Endodermal cell (in vitro differentiated cells): ENCODE measurements at regions not wholly inside any gene's neighbourhood (a gene's known extent, or its start where the extent isn't known, plus 50 kb on each side); places are given as distances from the start of the nearest gene placed in this dataset.

Experiments
- DNase-seq: peaks from one replicate; pipeline ENCODE4 v3.0.0-alpha.2; 2017
- H3K27ac ChIP-seq: 2 replicates; pipeline ENCODE4 v1.5.1; 2013; ENCODE audit warnings: mild to moderate bottlenecking, low read depth, low read length, moderate library complexity
- H3K27me3 ChIP-seq: 2 replicates; pipeline ENCODE4 v1.6.1; 2013; ENCODE audit warnings: mild to moderate bottlenecking, low read length, moderate library complexity; ENCODE audit not compliant: insufficient read depth, control insufficient read depth, poor library complexity, severe bottlenecking
- H3K36me3 ChIP-seq: 2 replicates; pipeline ENCODE4 v1.7.0; 2013; ENCODE audit warnings: mild to moderate bottlenecking, low read length, moderate library complexity; ENCODE audit not compliant: control insufficient read depth, insufficient read depth
- H3K4me1 ChIP-seq: one replicate; pipeline ENCODE4 v1.7.0; 2013; ENCODE audit warnings: low read length; ENCODE audit not compliant: control insufficient read depth, insufficient read depth
- H3K4me3 ChIP-seq: 2 replicates; pipeline ENCODE4 v1.5.1; 2013; ENCODE audit warnings: mild to moderate bottlenecking, low read length, moderate library complexity
- H3K9ac ChIP-seq: 2 replicates; pipeline ENCODE4 v1.6.1; 2013; ENCODE audit warnings: mild to moderate bottlenecking, low read length, moderate library complexity; ENCODE audit not compliant: poor library complexity, severe bottlenecking; ENCODE audit errors: extremely low read depth
- H3K9me3 ChIP-seq: 2 replicates; pipeline ENCODE4 v1.6.1; 2013; ENCODE audit warnings: mild to moderate bottlenecking, low read length, moderate library complexity; ENCODE audit not compliant: control insufficient read depth
- H3K27ac Mint-ChIP-seq: 2 replicates; pipeline ENCODE4 v1.8.0; 2020; ENCODE audit warnings: mixed read lengths
- H3K27me3 Mint-ChIP-seq: 2 replicates; pipeline ENCODE4 v1.8.0; 2021; ENCODE audit warnings: mild to moderate bottlenecking, mixed read lengths; ENCODE audit not compliant: insufficient read depth
- H3K36me3 Mint-ChIP-seq: 2 replicates; pipeline ENCODE4 v1.8.0; 2020; ENCODE audit warnings: low read depth, mixed read lengths
- H3K4me1 Mint-ChIP-seq: 2 replicates; pipeline ENCODE4 v1.8.0; 2020; ENCODE audit warnings: mixed read lengths
- H3K4me3 Mint-ChIP-seq: 2 replicates; pipeline ENCODE4 v1.8.0; 2020; ENCODE audit warnings: mild to moderate bottlenecking, moderate library complexity, mixed read lengths
- H3K9me3 Mint-ChIP-seq: 2 replicates; pipeline ENCODE4 v1.8.0; 2020; ENCODE audit warnings: mild to moderate bottlenecking, mixed read lengths
- WGBS, 2 experiments: methylation state at CpG; one replicate each; pipeline versions ENCODE4 v1.1.5 to v1.1.7; 2013; ENCODE audit warnings: missing lambda C conversion rate in 2 of 2, mixed read lengths in 1 of 2; ENCODE audit not compliant: insufficient coverage in 1 of 2, insufficient read length in 1 of 2; 5-methylcytosine and 5-hydroxymethylcytosine counted together
- TF ChIP-seq, protein P1 (sequence below): fragments of 200-600 bp; sonication (generic); conservative IDR thresholded peaks from 2 replicates; pipeline ENCODE4 v1.5.0; 2021; ENCODE audit warnings: antibody characterized with exemption, mild to moderate bottlenecking

- 83% methylated on average over 2 of the region's 2 CpGs; no CpG with 5 or more reads in 1 of the 2 experiments for WGBS, 2 experiments
- H3K9ac ChIP-seq = no peak overlapping the region
- Mint-ChIP-seq H3K27me3 (no peaks in the 10 kb centered on the region), H3K36me3 (no peaks in the 10 kb centered on the region), H3K9me3 (no peaks in the 10 kb centered on the region), H3K4me1 (peaks cover 10% of the 10 kb centered on the region), H3K4me3 (no peak overlapping the region), H3K27ac (no peak overlapping the region)
- no peak overlapping the region for H3K4me3 ChIP-seq
- no peak overlapping the region for H3K27ac ChIP-seq
- H3K36me3 ChIP-seq = no peaks in the 10 kb centered on the region
- DNase-seq = no peak
- TF ChIP-seq, protein P1, sequence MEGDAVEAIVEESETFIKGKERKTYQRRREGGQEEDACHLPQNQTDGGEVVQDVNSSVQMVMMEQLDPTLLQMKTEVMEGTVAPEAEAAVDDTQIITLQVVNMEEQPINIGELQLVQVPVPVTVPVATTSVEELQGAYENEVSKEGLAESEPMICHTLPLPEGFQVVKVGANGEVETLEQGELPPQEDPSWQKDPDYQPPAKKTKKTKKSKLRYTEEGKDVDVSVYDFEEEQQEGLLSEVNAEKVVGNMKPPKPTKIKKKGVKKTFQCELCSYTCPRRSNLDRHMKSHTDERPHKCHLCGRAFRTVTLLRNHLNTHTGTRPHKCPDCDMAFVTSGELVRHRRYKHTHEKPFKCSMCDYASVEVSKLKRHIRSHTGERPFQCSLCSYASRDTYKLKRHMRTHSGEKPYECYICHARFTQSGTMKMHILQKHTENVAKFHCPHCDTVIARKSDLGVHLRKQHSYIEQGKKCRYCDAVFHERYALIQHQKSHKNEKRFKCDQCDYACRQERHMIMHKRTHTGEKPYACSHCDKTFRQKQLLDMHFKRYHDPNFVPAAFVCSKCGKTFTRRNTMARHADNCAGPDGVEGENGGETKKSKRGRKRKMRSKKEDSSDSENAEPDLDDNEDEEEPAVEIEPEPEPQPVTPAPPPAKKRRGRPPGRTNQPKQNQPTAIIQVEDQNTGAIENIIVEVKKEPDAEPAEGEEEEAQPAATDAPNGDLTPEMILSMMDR = no peak
- no peaks in the 10 kb centered on the region for H3K27me3 ChIP-seq
- no peaks in the 10 kb centered on the region for H3K4me1 ChIP-seq
- no peaks in the 10 kb centered on the region for H3K9me3 ChIP-seq
Measured at GRCh38 chr3:66713921-66714320, 213.1 kb upstream of the LRIG1 start.

GRCh38 chr3:66715806-66716205, 215.0 kb upstream of the LRIG1 start:
- Histone ChIP-seq H3K27me3 (no peaks in the 10 kb centered on the region), H3K9ac (no peak overlapping the region), H3K9me3 (no peaks in the 10 kb centered on the region), H3K27ac (no peak overlapping the region), H3K4me1 (no peaks in the 10 kb centered on the region), H3K4me3 (no peak overlapping the region), H3K36me3 (no peaks in the 10 kb centered on the region)
- Mint-ChIP-seq H3K27me3 (no peaks in the 10 kb centered on the region), H3K4me1 (peaks cover 10% of the 10 kb centered on the region), H3K27ac (no peak overlapping the region), H3K4me3 (no peak overlapping the region), H3K36me3 (no peaks in the 10 kb centered on the region), H3K9me3 (no peaks in the 10 kb centered on the region)
- 93 to 100% methylated on average over 1 to 2 of the region's 2 CpGs for WGBS, 2 experiments
- DNase-seq = no peak
- TF ChIP-seq, protein P1 = no peak

DNA sequence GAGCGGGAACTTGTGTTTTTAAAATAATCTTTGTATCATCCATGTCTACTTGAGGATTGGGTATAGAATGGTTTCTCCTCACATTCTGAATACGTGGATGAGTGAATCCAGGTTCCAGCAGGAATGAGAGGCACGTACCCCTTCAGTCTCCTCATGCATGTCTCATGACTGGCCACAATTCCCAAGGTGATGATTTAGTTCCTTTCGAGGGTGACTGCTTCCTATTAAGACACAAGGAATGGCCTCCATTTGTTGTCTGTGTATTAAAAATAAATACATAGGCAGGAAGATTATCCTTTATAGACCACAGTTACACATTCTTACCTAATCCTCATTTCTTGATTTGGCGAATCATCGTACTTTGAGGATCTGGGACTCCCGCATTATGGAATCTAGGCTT, 217.0 kb upstream of the LRIG1 start:
- Histone ChIP-seq H3K9ac (no peak overlapping the region), H3K36me3 (no peaks in the 10 kb centered on the region), H3K4me3 (no peak overlapping the region), H3K9me3 (no peaks in the 10 kb centered on the region), H3K27me3 (no peaks in the 10 kb centered on the region), H3K4me1 (no peaks in the 10 kb centered on the region), H3K27ac (no peak overlapping the region)
- no peak for DNase-seq
- H3K36me3 Mint-ChIP-seq = no peaks in the 10 kb centered on the region
- TF ChIP-seq, protein P1 = no peak
- H3K27me3 Mint-ChIP-seq = no peaks in the 10 kb centered on the region
- no peak overlapping the region for H3K27ac Mint-ChIP-seq
- no peak overlapping the region for H3K4me3 Mint-ChIP-seq
- H3K9me3 Mint-ChIP-seq = no peaks in the 10 kb centered on the region
- 92 to 100% methylated on average over 6 to 7 of the region's 7 CpGs for WGBS, 2 experiments
- peaks cover 4% of the 10 kb centered on the region for H3K4me1 Mint-ChIP-seq
